Stimulated activated CD8-positive, alpha-beta memory T cell treated with anti-CD3 and anti-CD28 coated beads, Interleukin-12 subunit alpha, Interleukin-12 subunit beta, amount 100 ng/mL, for 1 hour (primary cell): ENCODE measurements at regions not wholly inside any gene's neighbourhood (a gene's known extent, or its start where the extent isn't known, plus 50 kb on each side); places are given as distances from the start of the nearest gene placed in this dataset.
"Not testable (repeated sequence)": the region's sequence is repeated elsewhere in the genome, so short reads cannot be mapped to it uniquely, and the experiment has no call there.

Experiments used
- DNase-seq: peaks from one replicate; pipeline ENCODE4 v3.0.0-alpha.2; 2020; ENCODE audit warnings: low read depth

- DNase-seq, result no peak
Observed at GRCh38 chr15:95132774-95133173, 901.4 kb downstream of the MCTP2 start.

- no peak for DNase-seq
Observed at GRCh38 chr15:95134431-95135110, 903.2 kb downstream of the MCTP2 start.

- DNase-seq, result no peak
Observed at GRCh38 chr15:95138604-95139270, 907.4 kb downstream of the MCTP2 start.

- DNase-seq, result no peak
Observed at GRCh38 chr15:95141486-95141885, 910.1 kb downstream of the MCTP2 start.

GRCh38 chr15:95142531-95142930 lies 911.2 kb downstream of the MCTP2 start:
- DNase-seq, result no peak

GRCh38 chr15:95146481-95146880 lies 915.1 kb downstream of the MCTP2 start:
- no peak for DNase-seq

- no peak for DNase-seq
Observed at GRCh38 chr15:95148183-95148582, 916.8 kb downstream of the MCTP2 start.

GRCh38 chr15:95149036-95149435 lies 917.7 kb downstream of the MCTP2 start:
- DNase-seq, result no peak

GRCh38 chr15:95149771-95150170 lies 918.4 kb downstream of the MCTP2 start:
- no peak for DNase-seq

GRCh38 chr15:95150466-95150865 lies 919.1 kb downstream of the MCTP2 start:
- no peak for DNase-seq

GRCh38 chr15:95152741-95153140 lies 921.4 kb downstream of the MCTP2 start:
- no peak for DNase-seq

GRCh38 chr15:95153201-95153600 lies 921.8 kb downstream of the MCTP2 start:
- DNase-seq, result not testable (repeated sequence)

GRCh38 chr15:95160316-95160715 lies 929.0 kb downstream of the MCTP2 start:
- no peak for DNase-seq

- no peak for DNase-seq
Observed at GRCh38 chr15:95162069-95162468, 930.7 kb downstream of the MCTP2 start.

- no peak for DNase-seq
Observed at GRCh38 chr15:95162531-95162930, 931.2 kb downstream of the MCTP2 start.

GRCh38 chr15:95162967-95163531 lies 931.7 kb downstream of the MCTP2 start:
- DNase-seq, result no peak

- DNase-seq, result no peak
Observed at GRCh38 chr15:95168152-95168551, 936.8 kb downstream of the MCTP2 start.

- no peak for DNase-seq
Observed at GRCh38 chr15:95168951-95169431, 937.6 kb downstream of the MCTP2 start.

- DNase-seq, result no peak
Observed at GRCh38 chr15:95169541-95170459, 938.4 kb downstream of the MCTP2 start.

GRCh38 chr15:95170561-95171380 lies 939.4 kb downstream of the MCTP2 start:
- DNase-seq, result no peak

GRCh38 chr15:95171564-95171963 lies 940.2 kb downstream of the MCTP2 start:
- no peak for DNase-seq
